Amniotic epithelial cell (primary cell): ENCODE measurements at regions not wholly inside any gene's neighbourhood (a gene's known extent, or its start where the extent isn't known, plus 50 kb on each side); places are given as distances from the start of the nearest gene placed in this dataset.
A peak's percentile ranks its signal among the peaks of the same experiment; 100 is the strongest.

Experiments used
- DNase-seq: peaks from one replicate; pipeline ENCODE4 v3.0.0-alpha.2; 2010; ENCODE audit warnings: low read depth

GRCh38 chr5:167143716-167144115 is 1147.7 kb upstream of the WWC1 start:
- DNase-seq: no peak

- DNase-seq: no peak
These were observed 1145.6 kb upstream of the WWC1 start for GRCh38 chr5:167145841-167146240.

GRCh38 chr5:167147879-167148278 is 1143.6 kb upstream of the WWC1 start:
- DNase-seq: peak; percentile 55

GRCh38 chr5:167150661-167151060 is 1140.8 kb upstream of the WWC1 start:
- no peak for DNase-seq

- DNase-seq: no peak
These were observed 1138.9 kb upstream of the WWC1 start for GRCh38 chr5:167152561-167152960.

GRCh38 chr5:167155387-167156005 is 1135.9 kb upstream of the WWC1 start:
- DNase-seq: no peak

- no peak for DNase-seq
These were observed 1135.0 kb upstream of the WWC1 start for GRCh38 chr5:167156446-167156845.

GRCh38 chr5:167158588-167158987 is 1132.9 kb upstream of the WWC1 start:
- no peak for DNase-seq

- no peak for DNase-seq
These were observed 1131.1 kb upstream of the WWC1 start for GRCh38 chr5:167160388-167160787.

GRCh38 chr5:167166696-167167095 is 1124.7 kb upstream of the WWC1 start:
- DNase-seq: no peak

- DNase-seq: peak; percentile 21
These were observed 1124.2 kb upstream of the WWC1 start for GRCh38 chr5:167167191-167167795.

- DNase-seq: no peak
These were observed 1122.5 kb upstream of the WWC1 start for GRCh38 chr5:167168971-167169370.

GRCh38 chr5:167171056-167171455 is 1120.4 kb upstream of the WWC1 start:
- DNase-seq: no peak

GRCh38 chr5:167177736-167178135 is 1113.7 kb upstream of the WWC1 start:
- DNase-seq: no peak

GRCh38 chr5:167180906-167181305 is 1110.5 kb upstream of the WWC1 start:
- DNase-seq: no peak

GRCh38 chr5:167205881-167206280 is 1085.6 kb upstream of the WWC1 start:
- DNase-seq: no peak

- DNase-seq: no peak
These were observed 1084.4 kb upstream of the WWC1 start for GRCh38 chr5:167207081-167207480.

GRCh38 chr5:167208911-167209310 is 1082.5 kb upstream of the WWC1 start:
- DNase-seq: peak; percentile 25

- DNase-seq: peak; percentile 25
These were observed 1074.2 kb upstream of the WWC1 start for GRCh38 chr5:167217097-167217743.

GRCh38 chr5:167219298-167219697 is 1072.1 kb upstream of the WWC1 start:
- no peak for DNase-seq

GRCh38 chr5:167226386-167226785 is 1065.1 kb upstream of the WWC1 start:
- no peak for DNase-seq

GRCh38 chr5:167228134-167228533 is 1063.3 kb upstream of the WWC1 start:
- DNase-seq: no peak

GRCh38 chr5:167229751-167230150 is 1061.7 kb upstream of the WWC1 start:
- no peak for DNase-seq

GRCh38 chr5:167230414-167230813 is 1061.0 kb upstream of the WWC1 start:
- DNase-seq: no peak
